ENCODE measurements at regions not wholly inside any gene's neighbourhood (a gene's known extent, or its start where the extent isn't known, plus 50 kb on each side); places are given as distances from the start of the nearest gene placed in this dataset.

GRCh38 chr10:3671386-3671955 is 113.5 kb downstream of the KLF6 start:
- DNase-seq (ENCODE audit: insufficient read length, low spot score) (no peak), FAIRE-seq (no peak)
- TF ChIP-seq CTCF (IDR thresholded peaks at IDR 0.05; ENCODE audit: insufficient read depth, missing control alignments), result no peak

- DNase-seq (ENCODE audit: insufficient read length, low spot score), result no peak
- no peak for TF ChIP-seq CTCF (IDR thresholded peaks at IDR 0.05; ENCODE audit: insufficient read depth, missing control alignments)
- FAIRE-seq, result no peak
Measured at GRCh38 chr10:3668966-3669330, 116.1 kb downstream of the KLF6 start.

- FAIRE-seq (no peak), DNase-seq (ENCODE audit: insufficient read length, low spot score) (no peak)
- no peak for TF ChIP-seq CTCF (IDR thresholded peaks at IDR 0.05; ENCODE audit: insufficient read depth, missing control alignments)
Measured at GRCh38 chr10:3668276-3668965, 116.6 kb downstream of the KLF6 start.

- FAIRE-seq (no peak), DNase-seq (ENCODE audit: insufficient read length, low spot score) (no peak)
- no peak for TF ChIP-seq CTCF (IDR thresholded peaks at IDR 0.05; ENCODE audit: insufficient read depth, missing control alignments)
Measured at GRCh38 chr10:3666525-3667302, 118.3 kb downstream of the KLF6 start.

- DNase-seq (ENCODE audit: insufficient read length, low spot score) (no peak), FAIRE-seq (no peak)
- no peak for TF ChIP-seq CTCF (IDR thresholded peaks at IDR 0.05; ENCODE audit: insufficient read depth, missing control alignments)
Measured at GRCh38 chr10:3665316-3665908, 119.6 kb downstream of the KLF6 start.

- FAIRE-seq (no peak), DNase-seq (ENCODE audit: insufficient read length, low spot score) (no peak)
- TF ChIP-seq CTCF (IDR thresholded peaks at IDR 0.05; ENCODE audit: insufficient read depth, missing control alignments), result no peak
Measured at GRCh38 chr10:3662775-3663174, 122.2 kb downstream of the KLF6 start.

Data from D721Med (cell line).